ENCODE measurements at regions not wholly inside any gene's neighbourhood (a gene's known extent, or its start where the extent isn't known, plus 50 kb on each side); places are given as distances from the start of the nearest gene placed in this dataset.

DNA sequence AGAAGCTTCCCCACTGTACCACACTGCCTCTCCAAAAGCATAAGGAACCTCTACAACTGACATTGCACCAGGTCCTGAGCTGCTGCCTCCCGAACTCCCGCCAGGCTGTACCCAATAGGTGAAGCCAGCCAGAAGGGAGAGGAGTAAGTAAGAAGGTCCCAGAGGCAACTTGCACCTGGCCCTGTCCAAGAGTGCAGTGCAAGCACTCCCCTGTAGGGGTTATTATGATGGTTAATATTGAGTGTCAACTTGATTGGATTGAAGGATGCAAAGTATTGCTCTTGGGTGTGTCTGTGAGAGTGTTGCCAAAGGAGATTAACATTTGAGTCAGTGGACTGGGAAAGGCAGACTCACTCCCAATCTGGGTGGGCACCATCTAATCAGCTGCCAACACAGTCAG, 879.3 kb upstream of the SLIT2 start:
- H3K27me3 ChIP-seq (ENCODE audit: insufficient read depth, low read depth) = no peaks in the 10 kb centered on the region
- ChIA-PET CTCF (no interaction called here), POLR2A (ENCODE audit: unreplicated experiment) (no interaction called here)
- no peak overlapping the region for H3K27ac ChIP-seq
- H3K36me3 ChIP-seq (ENCODE audit: low read depth) = no peaks in the 10 kb centered on the region
- H2AFZ ChIP-seq = no peak overlapping the region
- TF ChIP-seq, protein P1, sequence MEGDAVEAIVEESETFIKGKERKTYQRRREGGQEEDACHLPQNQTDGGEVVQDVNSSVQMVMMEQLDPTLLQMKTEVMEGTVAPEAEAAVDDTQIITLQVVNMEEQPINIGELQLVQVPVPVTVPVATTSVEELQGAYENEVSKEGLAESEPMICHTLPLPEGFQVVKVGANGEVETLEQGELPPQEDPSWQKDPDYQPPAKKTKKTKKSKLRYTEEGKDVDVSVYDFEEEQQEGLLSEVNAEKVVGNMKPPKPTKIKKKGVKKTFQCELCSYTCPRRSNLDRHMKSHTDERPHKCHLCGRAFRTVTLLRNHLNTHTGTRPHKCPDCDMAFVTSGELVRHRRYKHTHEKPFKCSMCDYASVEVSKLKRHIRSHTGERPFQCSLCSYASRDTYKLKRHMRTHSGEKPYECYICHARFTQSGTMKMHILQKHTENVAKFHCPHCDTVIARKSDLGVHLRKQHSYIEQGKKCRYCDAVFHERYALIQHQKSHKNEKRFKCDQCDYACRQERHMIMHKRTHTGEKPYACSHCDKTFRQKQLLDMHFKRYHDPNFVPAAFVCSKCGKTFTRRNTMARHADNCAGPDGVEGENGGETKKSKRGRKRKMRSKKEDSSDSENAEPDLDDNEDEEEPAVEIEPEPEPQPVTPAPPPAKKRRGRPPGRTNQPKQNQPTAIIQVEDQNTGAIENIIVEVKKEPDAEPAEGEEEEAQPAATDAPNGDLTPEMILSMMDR (conservative IDR thresholded peaks at IDR 0.05) = no peak
- no peak for TF ChIP-seq EZH2 (IDR thresholded peaks at IDR 0.05; ENCODE audit: low read depth)
- no peaks in the 10 kb centered on the region for H3K9me3 ChIP-seq (ENCODE audit: insufficient read depth, low read depth)
- no peaks in the 10 kb centered on the region for H4K20me1 ChIP-seq (ENCODE audit: insufficient read depth)
- no peak for DNase-seq
- H3K79me2 ChIP-seq (ENCODE audit: low read depth) = no peaks in the 10 kb centered on the region
- intact Hi-C loops (cut with micrococcal nuclease; ENCODE audit: unreplicated experiment) = no loop called here
- H3F3A ChIP-seq (ENCODE audit: insufficient read depth, low read depth) = no peaks in the 10 kb centered on the region
- no peak overlapping the region for H3K4me3 ChIP-seq
- no TSS peak for BruUV-seq (replicated peaks)
- H3K4me1 ChIP-seq (replicated peaks; ENCODE audit: insufficient read depth) = no peaks in the 10 kb centered on the region
- no peak overlapping the region for H3K4me2 ChIP-seq
- H3K9me2 ChIP-seq (ENCODE audit: insufficient read depth) = no peaks in the 10 kb centered on the region

DNA sequence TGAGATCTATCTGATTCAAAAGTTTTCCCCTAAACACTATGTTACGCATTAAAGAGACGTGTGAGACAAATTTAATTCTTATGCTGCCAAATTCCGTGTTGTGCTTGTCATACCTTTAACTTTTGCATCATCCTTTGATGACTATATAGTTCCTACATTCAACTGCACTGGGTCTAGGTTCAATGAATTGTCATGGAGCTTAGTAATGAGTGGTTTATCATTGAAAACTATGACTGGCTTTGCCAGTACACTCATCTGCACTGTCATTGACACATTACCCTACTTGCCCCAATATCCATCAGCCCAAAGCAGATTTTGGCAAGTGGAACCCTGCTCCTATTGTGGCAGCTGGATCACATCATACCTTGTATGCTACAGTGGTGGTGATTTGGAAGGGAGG, 882.9 kb upstream of the SLIT2 start:
- Histone ChIP-seq H3K79me2 (ENCODE audit: low read depth) (no peaks in the 10 kb centered on the region), H2AFZ (no peak overlapping the region), H3K4me1 (replicated peaks; ENCODE audit: insufficient read depth) (no peaks in the 10 kb centered on the region), H3K27ac (no peak overlapping the region), H3K9me3 (ENCODE audit: insufficient read depth, low read depth) (no peaks in the 10 kb centered on the region), H3F3A (ENCODE audit: insufficient read depth, low read depth) (no peaks in the 10 kb centered on the region), H3K4me3 (no peak overlapping the region), H3K36me3 (ENCODE audit: low read depth) (no peaks in the 10 kb centered on the region), H3K4me2 (no peak overlapping the region), H3K9me2 (ENCODE audit: insufficient read depth) (no peaks in the 10 kb centered on the region), H3K27me3 (ENCODE audit: insufficient read depth, low read depth) (no peaks in the 10 kb centered on the region), H4K20me1 (ENCODE audit: insufficient read depth) (no peaks in the 10 kb centered on the region)
- intact Hi-C loops (cut with micrococcal nuclease; ENCODE audit: unreplicated experiment) = no loop called here
- TF ChIP-seq, protein P1 (conservative IDR thresholded peaks at IDR 0.05) = no peak
- no peak for TF ChIP-seq EZH2 (IDR thresholded peaks at IDR 0.05; ENCODE audit: low read depth)
- no TSS peak for BruUV-seq (replicated peaks)
- POLR2A ChIA-PET (ENCODE audit: unreplicated experiment) = no interaction called here
- CTCF ChIA-PET = no interaction called here
- no peak for DNase-seq

DNA sequence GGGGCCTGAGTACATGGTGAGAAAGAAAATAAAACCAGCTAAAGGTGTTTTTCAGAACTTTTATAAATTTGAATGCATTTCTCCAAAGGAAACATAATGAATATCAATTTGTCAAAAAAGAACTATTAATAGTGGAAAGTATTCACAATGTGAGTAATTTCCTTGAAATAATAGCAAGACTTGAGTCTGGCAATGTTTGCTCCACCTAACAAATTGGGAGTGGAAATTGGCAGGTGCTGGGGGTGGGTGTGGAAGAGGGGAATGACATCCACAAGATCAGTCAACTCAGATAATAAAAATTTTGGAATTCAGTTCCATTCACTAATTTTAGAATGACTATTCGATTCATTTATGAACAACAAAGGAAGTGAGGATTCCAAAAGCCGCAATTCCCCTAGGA, 884.8 kb upstream of the SLIT2 start:
- ChIA-PET POLR2A (ENCODE audit: unreplicated experiment) (no interaction called here), CTCF (no interaction called here)
- no peaks in the 10 kb centered on the region for H3K9me3 ChIP-seq (ENCODE audit: insufficient read depth, low read depth)
- no TSS peak for BruUV-seq (replicated peaks)
- H3K27me3 ChIP-seq (ENCODE audit: insufficient read depth, low read depth) = no peaks in the 10 kb centered on the region
- intact Hi-C loops (cut with micrococcal nuclease; ENCODE audit: unreplicated experiment) = no loop called here
- H3K27ac ChIP-seq = no peak overlapping the region
- no peaks in the 10 kb centered on the region for H3K79me2 ChIP-seq (ENCODE audit: low read depth)
- H3K36me3 ChIP-seq (ENCODE audit: low read depth) = no peaks in the 10 kb centered on the region
- H3K4me2 ChIP-seq = no peak overlapping the region
- DNase-seq = no peak
- H4K20me1 ChIP-seq (ENCODE audit: insufficient read depth) = no peaks in the 10 kb centered on the region
- H2AFZ ChIP-seq = no peak overlapping the region
- TF ChIP-seq, protein P1 (conservative IDR thresholded peaks at IDR 0.05) = no peak
- no peak for TF ChIP-seq EZH2 (IDR thresholded peaks at IDR 0.05; ENCODE audit: low read depth)
- no peaks in the 10 kb centered on the region for H3K9me2 ChIP-seq (ENCODE audit: insufficient read depth)
- no peaks in the 10 kb centered on the region for H3K4me1 ChIP-seq (replicated peaks; ENCODE audit: insufficient read depth)
- no peaks in the 10 kb centered on the region for H3F3A ChIP-seq (ENCODE audit: insufficient read depth, low read depth)
- H3K4me3 ChIP-seq = no peak overlapping the region

Data from PC-9 (cell line).